Kidney epithelial cell (primary cell): ENCODE measurements at regions not wholly inside any gene's neighbourhood (a gene's known extent, or its start where the extent isn't known, plus 50 kb on each side); places are given as distances from the start of the nearest gene placed in this dataset.

Experiments
- DNase-seq: peaks from one replicate; pipeline ENCODE4 v3.0.0-alpha.2; 2010; ENCODE audit warnings: low read depth
- H3K27me3 ChIP-seq: 2 replicates; pipeline ENCODE4 v1.6.0; 2011; ENCODE audit warnings: low read length; ENCODE audit not compliant: control insufficient read depth, insufficient read depth
- H3K36me3 ChIP-seq: 2 replicates; pipeline ENCODE4 v1.5.1; 2011; ENCODE audit warnings: low read length; ENCODE audit not compliant: control insufficient read depth, insufficient read depth
- H3K4me3 ChIP-seq: 2 replicates; pipeline ENCODE4 v1.5.1; 2011; ENCODE audit warnings: low read depth, mild to moderate bottlenecking, control low read depth, low read length
- TF ChIP-seq, protein P1 (sequence below): IDR thresholded peaks from 2 replicates; pipeline ENCODE4 v1.5.1; 2011; ENCODE audit warnings: mild to moderate bottlenecking, moderate library complexity, low read length, control low read depth, inconsistent platforms; ENCODE audit not compliant: insufficient read depth, poor library complexity, severe bottlenecking

DNA sequence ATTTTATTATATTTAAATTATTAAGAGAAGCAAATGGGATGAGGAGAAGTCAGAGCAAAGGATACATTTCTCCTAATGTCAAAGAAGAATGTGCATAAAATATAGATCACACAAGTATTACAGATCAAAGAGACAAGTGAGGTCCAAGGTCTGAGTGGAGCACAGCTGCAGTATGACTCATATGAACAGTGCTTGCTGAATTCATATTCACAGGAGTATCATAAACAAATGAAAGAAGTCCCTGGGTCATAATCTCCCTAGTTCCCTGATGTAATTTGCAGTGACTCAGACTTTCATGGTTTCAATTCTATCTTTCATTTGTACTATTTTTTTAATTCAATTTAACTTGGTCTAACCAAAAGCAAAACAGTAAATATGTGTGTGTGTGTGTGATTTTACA is 499.0 kb upstream of the CCDC179 start:
- Histone ChIP-seq H3K27me3 (no peaks in the 10 kb centered on the region), H3K4me3 (no peak overlapping the region), H3K36me3 (no peaks in the 10 kb centered on the region)
- DNase-seq, result peak; percentile 29
- TF ChIP-seq, protein P1, sequence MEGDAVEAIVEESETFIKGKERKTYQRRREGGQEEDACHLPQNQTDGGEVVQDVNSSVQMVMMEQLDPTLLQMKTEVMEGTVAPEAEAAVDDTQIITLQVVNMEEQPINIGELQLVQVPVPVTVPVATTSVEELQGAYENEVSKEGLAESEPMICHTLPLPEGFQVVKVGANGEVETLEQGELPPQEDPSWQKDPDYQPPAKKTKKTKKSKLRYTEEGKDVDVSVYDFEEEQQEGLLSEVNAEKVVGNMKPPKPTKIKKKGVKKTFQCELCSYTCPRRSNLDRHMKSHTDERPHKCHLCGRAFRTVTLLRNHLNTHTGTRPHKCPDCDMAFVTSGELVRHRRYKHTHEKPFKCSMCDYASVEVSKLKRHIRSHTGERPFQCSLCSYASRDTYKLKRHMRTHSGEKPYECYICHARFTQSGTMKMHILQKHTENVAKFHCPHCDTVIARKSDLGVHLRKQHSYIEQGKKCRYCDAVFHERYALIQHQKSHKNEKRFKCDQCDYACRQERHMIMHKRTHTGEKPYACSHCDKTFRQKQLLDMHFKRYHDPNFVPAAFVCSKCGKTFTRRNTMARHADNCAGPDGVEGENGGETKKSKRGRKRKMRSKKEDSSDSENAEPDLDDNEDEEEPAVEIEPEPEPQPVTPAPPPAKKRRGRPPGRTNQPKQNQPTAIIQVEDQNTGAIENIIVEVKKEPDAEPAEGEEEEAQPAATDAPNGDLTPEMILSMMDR, result no peak

DNA sequence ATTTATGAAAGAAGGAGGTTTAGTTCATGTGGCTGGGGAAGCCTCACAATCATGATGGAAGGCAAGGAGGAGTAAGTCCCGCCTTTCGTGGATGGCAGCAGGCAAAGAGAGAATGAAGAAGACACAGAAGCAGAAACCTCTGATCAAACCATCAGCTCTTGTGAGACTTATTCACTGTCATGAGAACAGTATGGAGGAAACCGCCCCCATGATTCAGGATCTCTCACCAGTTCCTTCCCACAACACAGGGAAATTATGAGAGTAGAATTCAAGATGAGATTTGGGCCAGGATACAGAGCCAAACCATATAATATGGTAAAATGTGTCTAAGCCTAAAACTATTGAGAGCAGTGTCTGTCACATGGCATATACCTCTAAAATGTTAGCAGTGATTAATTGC is 503.8 kb upstream of the CCDC179 start:
- TF ChIP-seq, protein P1, result no peak
- H3K27me3 ChIP-seq, result no peaks in the 10 kb centered on the region
- H3K36me3 ChIP-seq, result no peaks in the 10 kb centered on the region
- no peak overlapping the region for H3K4me3 ChIP-seq
- no peak for DNase-seq

DNA sequence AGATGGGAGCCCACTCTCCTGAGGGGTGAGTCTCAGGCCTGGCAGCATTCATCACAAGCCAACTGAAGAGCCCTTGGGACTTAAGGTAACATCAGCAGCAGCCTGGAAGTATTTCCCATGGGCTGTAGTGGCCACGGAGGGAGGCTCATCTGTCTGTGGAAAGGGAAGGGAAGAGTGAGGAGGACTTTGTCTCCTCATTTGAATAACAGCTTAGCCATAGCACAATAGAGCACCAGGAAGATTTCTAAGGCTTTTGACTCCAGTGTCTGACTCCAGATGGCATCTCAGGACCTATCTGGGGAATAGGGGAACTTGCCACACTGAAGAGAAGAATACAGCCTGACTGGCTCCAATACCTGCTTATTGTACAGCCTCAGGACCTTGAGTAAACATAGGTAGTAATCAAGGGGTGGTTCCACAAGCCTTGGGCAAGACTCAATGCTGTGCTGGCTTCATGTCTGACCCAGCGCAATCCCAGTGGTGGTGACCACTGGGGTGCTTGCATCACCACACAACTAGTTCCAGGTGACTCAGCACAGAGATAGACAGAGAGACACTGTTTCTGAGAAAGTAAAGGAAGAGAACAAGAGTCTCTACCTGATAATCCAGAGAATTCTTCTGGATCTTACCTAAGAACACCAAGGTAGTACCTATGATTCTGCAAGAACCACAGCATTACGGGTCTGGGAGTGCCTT is 510.5 kb upstream of the CCDC179 start:
- Histone ChIP-seq H3K4me3 (no peak overlapping the region), H3K36me3 (no peaks in the 10 kb centered on the region), H3K27me3 (no peaks in the 10 kb centered on the region)
- TF ChIP-seq, protein P1, result no peak
- no peak for DNase-seq

DNA sequence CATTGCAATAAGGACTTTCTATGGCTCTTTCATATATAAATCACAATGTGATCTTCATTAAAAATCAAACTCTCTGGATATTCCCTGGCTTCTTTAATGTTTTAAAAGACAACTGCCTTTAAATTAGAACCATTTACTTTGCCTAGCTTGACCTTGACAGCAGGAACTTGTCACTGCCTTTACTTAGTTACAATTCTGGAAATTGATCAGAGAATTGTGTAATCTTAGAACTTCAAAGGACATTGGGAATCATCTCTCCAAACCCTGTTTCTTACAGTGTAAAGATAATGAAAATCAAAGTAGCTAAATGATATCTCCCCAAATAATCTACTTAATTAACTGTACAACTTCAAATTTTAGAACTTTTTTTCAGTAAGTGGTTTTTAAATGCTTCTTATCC is 517.6 kb upstream of the CCDC179 start:
- H3K4me3 ChIP-seq, result no peak overlapping the region
- H3K36me3 ChIP-seq, result no peaks in the 10 kb centered on the region
- no peak for DNase-seq
- H3K27me3 ChIP-seq, result no peaks in the 10 kb centered on the region
- TF ChIP-seq, protein P1, result no peak

DNA sequence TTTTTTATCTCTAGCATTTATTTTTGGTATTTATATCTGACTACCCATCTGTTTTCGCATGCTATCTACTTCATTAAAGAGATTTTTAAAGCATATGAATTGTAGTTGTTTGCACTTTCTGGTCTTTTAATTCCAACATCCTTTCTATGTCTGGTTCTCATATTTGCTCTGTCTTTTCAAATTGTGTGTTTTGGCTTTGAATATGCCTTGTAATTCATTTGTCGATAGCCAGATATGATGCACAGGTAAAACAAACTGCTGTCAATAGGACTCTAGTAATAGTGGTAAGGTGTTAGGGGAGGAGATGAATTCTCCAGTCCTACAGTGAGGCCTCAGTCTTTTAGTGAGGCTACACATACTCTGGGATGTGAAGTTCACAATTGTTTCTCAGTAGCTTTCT is 530.8 kb upstream of the CCDC179 start:
- H3K36me3 ChIP-seq, result no peaks in the 10 kb centered on the region
- no peaks in the 10 kb centered on the region for H3K27me3 ChIP-seq
- DNase-seq, result no peak
- TF ChIP-seq, protein P1, result no peak
- no peak overlapping the region for H3K4me3 ChIP-seq

DNA sequence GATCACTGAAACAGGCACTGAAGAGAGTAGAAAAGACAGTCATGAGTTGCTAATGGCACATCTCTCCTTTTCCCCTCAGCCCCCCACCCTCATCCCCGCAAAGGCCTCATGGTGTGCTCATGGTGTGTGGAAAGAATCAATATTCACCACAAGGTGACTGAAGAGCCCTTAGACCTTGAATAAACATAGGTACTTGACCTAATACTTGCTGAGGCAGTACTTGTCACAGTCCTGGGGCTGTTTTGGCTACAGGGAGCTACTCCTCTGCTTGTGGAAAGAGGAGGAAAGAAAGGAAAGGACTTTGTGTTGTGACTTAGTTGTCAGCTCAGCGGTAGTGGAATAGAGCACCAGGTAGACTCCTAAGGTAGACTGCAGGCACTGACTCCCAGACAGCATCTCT is 537.8 kb upstream of the CCDC179 start:
- no peak for DNase-seq
- Histone ChIP-seq H3K27me3 (no peaks in the 10 kb centered on the region), H3K36me3 (no peaks in the 10 kb centered on the region), H3K4me3 (no peak overlapping the region)
- TF ChIP-seq, protein P1, result no peak
